BJ (cell line): ENCODE measurements at regions not wholly inside any gene's neighbourhood (a gene's known extent, or its start where the extent isn't known, plus 50 kb on each side); places are given as distances from the start of the nearest gene placed in this dataset.

Experiments
- CTCF ChIA-PET: fragments of 350-600 bp; formaldehyde crosslinking; extraction: SDS; loops from one replicate; lab custom pipeline; 2021; ENCODE audit warnings: antibody characterized with exemption, inconsistent platforms; lab: Yijun Ruan, JAX
- POLR2A ChIA-PET: fragments of 300-600 bp; sonication (Branson Sonifier 250); formaldehyde crosslinking; extraction: SDS; loops from one replicate; lab custom pipeline; 2021; ENCODE audit warnings: antibody characterized with exemption; lab: Charles Lee
- DNase-seq: peaks from one replicate; pipeline ENCODE4 v3.0.0-alpha.2; 2011; ENCODE audit warnings: low read depth
- H3K27me3 ChIP-seq: 2 replicates; pipeline ENCODE4 v1.6.0; 2011; ENCODE audit warnings: low read length; ENCODE audit not compliant: control insufficient read depth, insufficient read depth
- H3K36me3 ChIP-seq: 2 replicates; pipeline ENCODE4 v1.5.1; 2011; ENCODE audit warnings: low read length; ENCODE audit not compliant: control insufficient read depth, insufficient read depth
- H3K4me3 ChIP-seq: 2 replicates; pipeline ENCODE4 v1.5.1; 2011; ENCODE audit warnings: low read depth, mild to moderate bottlenecking, control low read depth, low read length
- TF ChIP-seq, protein P1 (sequence below): IDR thresholded peaks from 2 replicates; pipeline ENCODE4 v1.5.1; 2011; ENCODE audit warnings: low read depth, mild to moderate bottlenecking, control low read depth, inconsistent platforms, low read length, moderate library complexity; ENCODE audit not compliant: insufficient read depth

GRCh38 chr5:84831701-84832100, 447.0 kb upstream of the EDIL3 start:
- POLR2A ChIA-PET: no interaction called here
- no peaks in the 10 kb centered on the region for H3K27me3 ChIP-seq
- CTCF ChIA-PET: no interaction called here
- TF ChIP-seq, protein P1, sequence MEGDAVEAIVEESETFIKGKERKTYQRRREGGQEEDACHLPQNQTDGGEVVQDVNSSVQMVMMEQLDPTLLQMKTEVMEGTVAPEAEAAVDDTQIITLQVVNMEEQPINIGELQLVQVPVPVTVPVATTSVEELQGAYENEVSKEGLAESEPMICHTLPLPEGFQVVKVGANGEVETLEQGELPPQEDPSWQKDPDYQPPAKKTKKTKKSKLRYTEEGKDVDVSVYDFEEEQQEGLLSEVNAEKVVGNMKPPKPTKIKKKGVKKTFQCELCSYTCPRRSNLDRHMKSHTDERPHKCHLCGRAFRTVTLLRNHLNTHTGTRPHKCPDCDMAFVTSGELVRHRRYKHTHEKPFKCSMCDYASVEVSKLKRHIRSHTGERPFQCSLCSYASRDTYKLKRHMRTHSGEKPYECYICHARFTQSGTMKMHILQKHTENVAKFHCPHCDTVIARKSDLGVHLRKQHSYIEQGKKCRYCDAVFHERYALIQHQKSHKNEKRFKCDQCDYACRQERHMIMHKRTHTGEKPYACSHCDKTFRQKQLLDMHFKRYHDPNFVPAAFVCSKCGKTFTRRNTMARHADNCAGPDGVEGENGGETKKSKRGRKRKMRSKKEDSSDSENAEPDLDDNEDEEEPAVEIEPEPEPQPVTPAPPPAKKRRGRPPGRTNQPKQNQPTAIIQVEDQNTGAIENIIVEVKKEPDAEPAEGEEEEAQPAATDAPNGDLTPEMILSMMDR: no peak
- DNase-seq: no peak
- H3K36me3 ChIP-seq: no peaks in the 10 kb centered on the region
- H3K4me3 ChIP-seq: no peak overlapping the region

DNA sequence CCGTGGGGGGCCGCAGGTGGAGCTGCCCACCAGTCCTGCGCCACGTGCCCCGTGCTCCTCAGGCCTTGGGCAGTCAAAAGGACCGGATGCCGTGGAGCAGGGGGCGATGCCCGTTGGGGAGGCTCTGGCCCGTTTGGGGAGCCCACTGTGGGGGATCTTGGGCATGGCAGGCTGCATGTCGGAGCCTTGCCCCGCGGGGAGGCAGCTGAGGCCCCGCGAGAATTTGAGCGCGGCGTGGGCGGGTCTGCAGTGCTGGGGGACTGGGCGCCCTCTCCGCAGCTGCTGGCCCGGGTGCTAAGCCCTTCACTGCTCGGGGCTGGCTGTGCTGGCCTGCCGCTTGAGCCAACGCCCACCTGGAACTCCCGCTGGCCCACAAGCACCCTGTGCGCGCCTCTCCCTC, 445.6 kb upstream of the EDIL3 start:
- POLR2A ChIA-PET: no interaction called here

DNA sequence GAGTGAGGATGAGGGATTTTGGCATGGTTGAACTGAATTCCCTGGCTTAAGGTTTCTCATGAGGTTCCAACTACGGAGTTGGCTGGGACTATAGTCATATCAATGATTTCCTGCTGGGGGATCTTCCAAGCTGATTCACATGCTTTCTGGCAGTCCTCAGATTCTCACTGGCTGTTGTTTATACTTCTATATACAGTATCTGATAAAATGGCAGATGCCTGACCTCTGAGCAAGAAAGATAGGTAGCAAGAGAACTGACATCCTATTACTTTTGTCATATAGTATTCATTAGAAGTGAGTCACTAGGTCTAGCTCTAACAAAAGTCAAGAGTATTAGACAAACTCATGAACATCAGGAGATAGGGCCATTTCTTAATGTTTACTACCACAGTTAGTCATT, 440.9 kb upstream of the EDIL3 start:
- POLR2A ChIA-PET: no interaction called here
- DNase-seq: no peak
- CTCF ChIA-PET: interaction anchor here (0.6 kb wide), 1 partner anchor 48 kb away, joined by 3 read pairs; no protein-coding TSS in a partner anchor
- Histone ChIP-seq H3K4me3 (no peak overlapping the region), H3K27me3 (no peaks in the 10 kb centered on the region), H3K36me3 (no peaks in the 10 kb centered on the region)
- TF ChIP-seq, protein P1: no peak

More for the DNA sequence above, 445.6 kb upstream of the EDIL3 start:
- DNase-seq: no peak
- Histone ChIP-seq H3K27me3 (no peaks in the 10 kb centered on the region), H3K4me3 (no peak overlapping the region), H3K36me3 (no peaks in the 10 kb centered on the region)
- TF ChIP-seq, protein P1: no peak
- CTCF ChIA-PET: no interaction called here

- DNase-seq: no peak
- Histone ChIP-seq H3K27me3 (no peaks in the 10 kb centered on the region), H3K4me3 (no peak overlapping the region), H3K36me3 (no peaks in the 10 kb centered on the region)
- CTCF ChIA-PET: no interaction called here
- TF ChIP-seq, protein P1: no peak
- POLR2A ChIA-PET: no interaction called here
These were observed 437.2 kb upstream of the EDIL3 start for GRCh38 chr5:84821924-84822323.

GRCh38 chr5:84817953-84818352, 433.3 kb upstream of the EDIL3 start:
- TF ChIP-seq, protein P1: no peak
- H3K4me3 ChIP-seq: no peak overlapping the region
- H3K36me3 ChIP-seq: no peaks in the 10 kb centered on the region
- DNase-seq: no peak
- ChIA-PET CTCF (no interaction called here), POLR2A (no interaction called here)
- no peaks in the 10 kb centered on the region for H3K27me3 ChIP-seq
